Stimulated activated CD8-positive, alpha-beta memory T cell treated with anti-CD3 and anti-CD28 coated beads, Interleukin-4, amount 100 ng/mL, for 4 hours (primary cell): ENCODE measurements at regions not wholly inside any gene's neighbourhood (a gene's known extent, or its start where the extent isn't known, plus 50 kb on each side); places are given as distances from the start of the nearest gene placed in this dataset.

Experiments
- DNase-seq, 2 donors: peaks; one replicate each; pipeline ENCODE4 v3.0.0-alpha.2; 2020; ENCODE audit warnings: low read depth in 2 of 2, low spot score in 1 of 2

DNA sequence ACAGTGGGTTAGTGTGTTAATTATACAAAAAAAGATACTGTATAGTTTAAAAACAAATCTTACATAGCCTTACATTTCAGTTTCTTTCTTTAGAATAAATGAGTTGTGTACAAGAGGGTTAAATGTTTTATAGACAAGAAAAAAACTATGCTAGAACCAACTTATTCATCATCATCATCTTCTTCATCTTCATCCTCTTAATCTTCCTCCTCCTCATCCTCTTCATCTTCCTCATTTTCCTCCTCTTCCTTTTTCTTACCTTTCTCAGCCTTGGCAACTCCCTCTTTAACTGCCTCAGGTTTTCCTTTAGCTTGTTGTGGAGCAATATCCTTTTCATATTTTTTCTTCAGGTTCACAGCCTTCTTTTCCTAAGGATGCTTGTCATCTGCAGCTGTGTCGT is 53.7 kb downstream of the RPS12 start:
- no peak for DNase-seq

DNA sequence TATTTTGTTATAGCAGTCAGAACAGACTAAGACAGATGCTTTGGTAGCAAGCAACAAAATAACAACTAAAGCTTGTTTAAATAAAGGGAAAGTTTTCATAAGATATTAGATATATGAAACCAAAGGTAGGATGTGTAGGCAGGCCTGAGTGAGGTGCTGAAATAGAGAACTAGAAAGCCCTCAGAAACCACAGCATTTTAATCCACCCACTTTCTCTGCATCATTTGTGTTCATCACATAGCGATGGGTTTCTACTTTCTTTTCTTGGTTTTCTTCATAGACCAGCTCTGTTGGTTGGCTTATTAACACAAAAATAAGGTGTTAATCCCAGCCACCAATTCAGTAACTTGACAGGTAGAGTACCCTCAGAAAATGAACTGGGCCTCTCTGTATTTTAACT is 58.6 kb downstream of the RPS12 start:
- no peak for DNase-seq

DNA sequence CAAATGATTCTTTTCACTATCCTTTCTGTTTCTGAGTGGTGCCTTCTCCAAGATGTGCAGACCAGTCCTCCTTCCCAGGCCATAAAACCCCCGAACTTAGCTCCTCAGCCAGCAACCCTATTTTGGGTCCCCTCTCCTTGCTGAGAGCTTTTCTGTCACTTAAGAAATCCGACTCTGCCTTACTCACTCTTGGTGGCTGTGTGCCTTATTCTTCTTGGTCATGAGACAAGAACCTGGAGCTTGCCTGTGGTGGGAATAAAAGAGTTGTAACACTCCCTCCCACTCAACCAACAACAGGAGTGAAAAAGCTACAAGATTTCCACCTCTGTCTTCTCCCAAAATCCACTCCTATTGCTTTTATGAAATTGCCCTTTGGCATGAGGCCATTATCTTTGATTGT is 62.6 kb downstream of the RPS12 start:
- no peak for DNase-seq

DNA sequence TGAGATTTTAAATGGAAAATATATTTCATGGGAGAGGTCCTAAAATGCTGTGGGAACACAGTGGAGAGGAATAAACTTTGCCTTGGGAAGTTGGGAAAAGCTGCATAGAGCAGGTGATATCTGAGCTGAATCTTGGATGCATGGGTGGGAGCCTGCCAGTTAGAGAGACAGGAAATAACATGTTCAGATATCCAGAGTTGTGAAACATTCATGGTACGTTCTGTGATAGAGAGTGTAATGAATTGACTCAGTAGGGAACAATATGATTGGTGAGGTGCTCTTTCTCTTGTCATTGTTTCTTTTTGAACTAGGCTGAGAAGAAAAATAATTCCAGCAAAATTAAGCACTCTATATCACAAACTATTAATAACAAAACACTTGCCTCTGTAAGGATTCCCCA is 72.8 kb downstream of the RPS12 start:
- no peak for DNase-seq

DNA sequence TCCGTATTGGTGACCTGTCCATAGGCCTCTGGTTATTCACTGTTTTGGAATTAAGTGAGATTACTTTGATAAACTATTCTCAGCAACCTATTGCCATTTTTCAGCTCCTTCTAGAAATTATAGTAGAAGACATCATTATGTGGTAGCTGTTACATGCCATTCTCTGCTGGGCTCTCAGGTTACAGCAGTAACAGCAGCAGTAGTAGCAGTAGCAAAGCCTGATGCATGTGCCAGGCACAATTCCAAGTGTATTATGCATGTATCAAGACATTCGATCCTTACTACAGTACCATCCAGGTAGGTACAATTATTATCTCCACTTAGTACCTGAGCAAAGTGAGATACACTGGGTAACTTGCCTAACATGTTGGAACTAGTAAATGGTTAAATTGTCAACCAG is 74.3 kb downstream of the RPS12 start:
- DNase-seq: no peak

DNA sequence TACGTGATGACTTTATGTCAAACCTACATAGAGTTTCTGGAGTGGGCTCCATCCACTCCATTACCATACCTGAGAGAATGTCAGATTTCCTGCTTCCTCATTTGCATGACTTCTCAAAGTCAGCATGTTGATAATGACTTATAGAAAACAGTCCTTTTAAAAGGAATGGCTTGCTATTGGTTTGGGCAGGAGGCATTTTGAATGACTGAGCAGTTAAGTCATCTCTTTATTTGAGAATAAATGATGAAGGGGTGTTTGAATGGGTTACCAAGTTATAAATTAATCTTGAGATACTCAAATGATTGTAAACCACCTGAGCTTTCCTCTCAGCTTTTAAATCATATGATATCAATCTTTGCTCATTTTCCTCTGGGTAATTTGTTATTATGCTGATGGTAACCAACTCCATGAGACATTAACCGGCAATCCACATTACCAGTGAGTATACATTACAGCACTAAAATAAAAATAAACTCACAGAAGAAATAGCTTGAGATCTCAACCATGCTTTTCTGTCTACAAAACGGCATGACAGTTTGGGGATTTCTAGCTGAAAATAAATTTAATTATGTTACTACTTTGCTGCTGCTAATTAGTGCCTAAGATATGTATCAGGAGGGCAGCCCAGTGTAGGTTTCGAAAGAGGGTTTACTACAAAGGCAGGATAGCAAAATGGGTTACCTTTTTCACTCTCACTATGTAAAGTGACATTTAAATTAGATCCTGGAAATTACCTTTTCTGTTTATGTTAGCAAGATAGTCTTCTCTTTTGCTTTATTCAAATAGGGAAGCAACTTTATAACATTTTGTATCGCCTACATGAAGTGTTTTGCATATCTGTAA is 78.8 kb downstream of the RPS12 start:
- no peak for DNase-seq

DNA sequence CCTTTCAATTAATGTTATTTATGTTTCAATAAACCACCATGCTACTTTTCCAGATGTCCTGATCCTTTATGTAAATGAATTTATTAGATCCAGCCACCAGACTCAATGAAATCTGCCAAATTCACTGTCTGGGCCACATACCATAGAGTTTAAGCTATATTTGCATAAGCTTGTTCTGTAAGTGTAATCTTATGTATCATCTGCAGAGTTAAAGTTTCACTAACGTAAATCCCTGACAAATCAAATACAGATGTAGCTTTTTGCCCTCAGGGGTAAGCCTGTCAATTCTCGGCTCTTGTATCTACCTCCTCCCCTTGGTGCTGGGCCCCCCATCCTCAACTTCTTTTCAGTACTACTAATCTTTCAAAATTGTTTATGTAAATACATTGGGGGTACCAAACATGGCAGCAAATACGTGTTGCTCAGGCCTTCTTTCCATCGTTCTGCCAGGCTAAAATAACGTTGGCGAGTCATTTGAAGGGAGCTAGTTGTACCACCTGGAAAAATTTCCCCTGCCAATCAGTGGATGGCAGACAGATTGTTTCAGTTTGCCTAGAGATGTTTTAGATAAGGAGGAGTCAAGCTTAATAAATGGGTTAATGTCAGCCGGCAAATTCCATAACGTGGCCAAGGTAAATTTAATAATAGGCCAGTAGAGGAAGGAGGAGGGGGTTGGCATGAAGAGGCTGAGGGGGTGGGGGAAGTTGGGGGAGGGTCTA is 79.6 kb downstream of the RPS12 start:
- no peak for DNase-seq

DNA sequence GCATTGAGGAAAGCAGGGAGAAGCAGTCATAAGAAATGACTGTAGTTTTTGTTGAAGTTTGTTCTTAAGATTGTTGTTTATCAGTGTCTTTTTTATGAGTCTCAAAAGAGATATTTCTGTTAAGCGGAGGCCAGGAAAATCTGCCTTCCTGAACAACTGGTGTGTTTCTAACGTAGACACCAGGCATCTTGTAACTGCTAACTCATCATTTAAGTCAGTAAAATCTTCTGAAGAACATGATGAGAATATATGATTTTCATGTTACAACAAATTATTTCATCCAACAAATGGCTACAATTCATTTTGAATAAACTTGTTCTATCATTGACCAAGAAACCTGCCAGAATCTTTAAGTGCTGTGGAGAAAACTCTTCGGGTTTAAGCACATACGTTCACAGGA is 84.0 kb downstream of the RPS12 start:
- no peak for DNase-seq

DNA sequence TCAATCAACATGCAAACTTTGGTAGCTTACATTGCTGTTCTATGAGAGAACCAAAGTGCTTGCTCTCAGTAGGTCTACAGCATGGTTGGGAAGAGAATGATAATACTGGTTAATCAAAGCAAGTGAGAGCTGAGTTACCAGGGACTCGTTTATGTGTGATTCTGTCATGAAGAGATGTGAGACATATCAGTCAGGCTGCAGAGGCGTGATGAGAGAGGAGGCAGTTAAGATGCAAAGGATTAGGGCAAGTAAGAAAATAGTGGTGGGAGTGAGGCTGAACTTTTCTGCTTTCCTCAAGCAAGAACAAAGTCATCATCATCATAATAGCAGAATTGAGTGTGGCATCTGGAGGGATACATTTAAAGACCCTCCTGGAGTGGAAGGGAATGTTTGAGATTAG is 86.5 kb downstream of the RPS12 start:
- DNase-seq: no peak

DNA sequence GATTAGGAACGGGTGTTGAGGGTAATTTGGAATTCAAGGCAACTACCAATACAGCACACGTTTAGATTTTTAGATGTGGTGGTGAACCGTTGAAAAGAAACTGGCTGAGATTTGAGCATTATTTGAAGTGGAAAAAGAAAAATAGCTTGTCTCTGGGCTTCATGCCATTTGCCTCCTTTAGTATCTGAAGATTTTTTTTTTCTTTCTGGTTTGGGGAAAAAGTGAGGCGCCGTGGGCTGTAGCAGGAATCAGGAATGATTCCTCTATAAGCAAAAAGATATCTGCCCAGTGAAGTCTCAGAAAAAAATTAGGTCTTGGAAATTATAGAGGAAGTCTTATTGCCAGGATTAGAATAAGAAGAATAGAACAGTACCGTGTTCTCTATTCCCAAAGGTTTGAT is 88.5 kb downstream of the RPS12 start:
- no peak for DNase-seq

DNA sequence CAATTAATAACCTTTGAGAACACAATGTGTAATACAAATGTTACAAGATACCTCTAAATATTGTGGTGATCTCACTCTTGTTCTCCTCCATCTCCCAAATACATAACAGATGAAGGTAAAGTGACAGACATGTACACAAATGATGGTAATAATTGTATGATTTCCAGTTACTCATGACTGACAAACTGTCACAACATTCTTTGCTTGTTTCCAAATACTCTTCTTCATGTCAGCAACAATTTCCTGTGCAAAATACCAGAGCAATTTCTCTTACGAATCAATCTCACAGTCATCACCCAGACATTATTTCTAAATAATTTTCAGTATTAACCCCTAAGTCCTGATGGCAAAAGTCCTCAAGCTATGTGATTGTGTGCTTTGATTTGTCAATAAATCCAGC is 92.9 kb downstream of the RPS12 start:
- no peak for DNase-seq

DNA sequence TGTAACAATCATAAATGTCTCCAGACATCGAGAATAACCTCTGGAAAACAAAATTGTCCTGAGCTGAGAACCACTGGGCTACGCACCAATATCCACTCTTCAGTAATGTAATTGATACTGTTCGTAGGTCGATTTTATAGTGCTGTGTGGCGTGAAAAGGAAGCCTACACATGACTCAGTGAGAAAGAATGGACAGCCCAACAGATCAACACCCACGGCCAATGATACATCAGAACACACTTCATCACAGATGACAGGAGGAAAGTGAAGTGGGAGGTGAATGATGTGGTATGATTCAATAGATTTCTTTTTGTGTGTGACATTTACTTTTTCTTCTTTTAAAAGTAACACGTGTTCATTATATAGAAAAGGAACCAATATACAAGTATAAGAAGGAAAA is 93.5 kb downstream of the RPS12 start:
- no peak for DNase-seq

DNA sequence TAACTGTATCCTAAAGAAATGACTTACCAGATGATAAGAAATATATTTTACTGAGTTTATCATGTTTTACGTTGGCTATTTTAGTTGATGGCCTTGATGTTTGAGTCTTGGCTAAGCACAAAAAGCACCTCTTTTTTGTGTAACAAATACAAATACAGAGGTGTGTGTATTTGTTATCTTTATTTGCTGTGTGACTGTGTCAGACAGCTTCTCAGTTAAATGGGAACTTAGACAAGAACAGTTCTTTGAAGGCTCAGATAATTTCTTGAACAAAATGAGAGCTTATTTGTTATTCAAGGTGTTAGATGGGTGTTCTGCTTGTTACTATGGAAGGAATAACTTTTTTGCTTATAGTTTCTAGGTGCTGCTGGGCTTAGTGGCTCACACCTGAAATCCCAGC is 95.4 kb downstream of the RPS12 start:
- no peak for DNase-seq

DNA sequence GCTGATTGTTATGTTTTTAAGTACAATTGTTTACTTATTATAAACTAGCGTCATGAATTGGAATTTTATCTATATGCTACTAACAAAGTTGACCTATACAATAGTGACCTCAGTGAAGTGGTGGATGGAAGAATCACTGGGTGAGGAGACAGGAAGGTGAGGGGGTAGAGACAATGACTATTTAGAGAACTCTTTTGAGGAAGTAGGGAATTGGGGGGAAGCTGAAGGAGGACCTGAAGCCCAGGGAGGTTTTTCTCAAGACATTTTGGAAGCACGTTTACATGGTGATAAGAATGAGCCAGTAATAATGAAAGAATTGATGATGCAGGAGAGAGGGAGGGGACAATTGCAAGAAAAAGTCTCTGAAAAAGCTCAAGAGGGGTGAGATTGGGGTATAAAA is 96.4 kb downstream of the RPS12 start:
- no peak for DNase-seq

DNA sequence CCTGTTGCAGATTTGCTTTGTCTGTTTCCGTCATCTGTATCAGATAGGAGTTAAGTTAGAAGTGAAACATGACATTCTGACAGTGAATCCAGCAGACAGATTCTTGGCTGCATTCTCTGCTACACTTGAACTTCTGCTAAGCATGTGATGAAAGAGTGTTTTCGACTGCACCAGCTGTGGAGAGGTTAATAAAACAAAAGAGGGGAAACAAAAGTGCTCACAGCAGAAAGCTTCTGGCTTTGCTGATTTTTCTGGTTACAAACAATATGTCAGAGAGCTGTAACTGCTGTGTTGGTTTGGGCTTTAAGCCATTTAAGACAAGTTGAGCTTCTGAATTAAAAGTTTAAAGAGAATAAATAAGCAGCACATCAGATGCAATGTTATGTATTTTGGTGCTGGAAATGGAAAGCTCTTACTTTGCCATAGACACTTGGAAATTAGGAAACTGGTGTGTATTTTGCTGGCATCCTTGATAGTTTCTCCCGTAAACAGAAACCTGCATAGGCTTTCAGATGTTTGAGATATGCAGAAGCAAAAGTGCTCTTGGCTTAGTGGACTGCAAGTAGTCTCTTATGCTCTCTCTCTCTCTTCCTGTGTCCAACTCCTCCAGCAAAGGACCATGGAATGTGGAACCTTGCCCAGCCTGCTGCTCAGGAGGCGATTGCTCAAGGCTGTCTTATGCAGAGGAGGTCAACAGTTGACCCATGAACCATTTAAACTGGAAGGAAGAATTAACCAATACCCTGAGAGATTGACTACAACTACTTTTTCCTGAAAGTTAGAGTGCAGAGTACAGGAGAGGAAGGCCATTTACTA is 104.9 kb downstream of the RPS12 start:
- no peak for DNase-seq

DNA sequence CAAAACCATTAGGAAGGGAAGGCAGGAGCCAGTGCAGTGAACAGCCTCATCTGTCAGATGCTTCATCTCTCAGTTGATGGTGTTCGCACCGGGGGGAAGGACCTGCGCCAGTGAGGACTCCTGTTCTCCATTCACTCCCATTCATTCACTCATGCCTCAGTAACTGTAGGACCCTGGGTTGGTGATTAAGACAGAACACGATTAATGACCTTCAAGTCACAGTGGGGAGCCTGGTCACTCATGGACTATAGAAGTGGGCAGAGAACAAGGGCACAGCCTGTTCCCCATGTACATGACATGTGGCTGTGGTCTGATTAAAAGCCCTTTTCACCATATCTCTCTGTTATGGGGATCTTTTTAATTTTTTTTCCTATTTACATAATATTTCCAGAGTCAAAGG is 113.3 kb downstream of the RPS12 start:
- no peak for DNase-seq

DNA sequence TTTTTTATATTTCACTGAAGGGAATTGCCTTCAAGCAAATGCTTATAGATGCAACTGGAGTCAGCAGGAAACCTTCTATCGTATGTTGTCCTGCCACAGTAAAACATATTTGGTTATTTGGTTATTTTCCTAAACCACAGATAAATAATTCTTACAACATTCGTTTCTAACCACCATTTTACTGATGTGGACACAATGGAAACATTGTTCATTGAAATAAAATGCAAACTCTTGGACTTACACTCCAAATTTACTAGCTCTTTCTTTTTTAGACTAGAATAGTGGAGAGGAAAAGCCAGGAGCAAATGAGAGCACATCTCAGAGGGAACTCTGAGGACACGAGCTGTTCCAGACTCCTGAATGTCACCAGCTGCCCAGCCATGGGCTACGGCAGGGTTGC is 114.8 kb downstream of the RPS12 start:
- DNase-seq: no peak

DNA sequence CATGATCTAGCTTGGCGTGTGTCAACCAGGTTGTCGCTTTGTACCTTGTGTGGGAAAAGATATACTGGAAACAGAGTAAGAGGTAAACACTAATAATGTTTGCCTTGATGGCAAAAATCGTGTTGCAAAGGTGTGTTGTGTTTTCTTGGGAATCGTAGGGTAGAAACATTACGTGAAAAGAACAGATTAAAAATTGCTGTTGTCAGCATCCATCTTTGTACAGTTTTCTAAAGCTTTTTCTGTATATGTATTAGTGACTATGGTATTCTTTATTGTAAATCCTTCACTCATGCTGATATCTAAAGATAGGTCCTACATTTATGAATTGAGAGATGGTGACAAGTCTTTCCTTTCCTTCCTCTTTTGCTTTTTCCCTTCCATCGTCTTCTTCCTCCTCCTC is 116.9 kb downstream of the RPS12 start:
- no peak for DNase-seq

DNA sequence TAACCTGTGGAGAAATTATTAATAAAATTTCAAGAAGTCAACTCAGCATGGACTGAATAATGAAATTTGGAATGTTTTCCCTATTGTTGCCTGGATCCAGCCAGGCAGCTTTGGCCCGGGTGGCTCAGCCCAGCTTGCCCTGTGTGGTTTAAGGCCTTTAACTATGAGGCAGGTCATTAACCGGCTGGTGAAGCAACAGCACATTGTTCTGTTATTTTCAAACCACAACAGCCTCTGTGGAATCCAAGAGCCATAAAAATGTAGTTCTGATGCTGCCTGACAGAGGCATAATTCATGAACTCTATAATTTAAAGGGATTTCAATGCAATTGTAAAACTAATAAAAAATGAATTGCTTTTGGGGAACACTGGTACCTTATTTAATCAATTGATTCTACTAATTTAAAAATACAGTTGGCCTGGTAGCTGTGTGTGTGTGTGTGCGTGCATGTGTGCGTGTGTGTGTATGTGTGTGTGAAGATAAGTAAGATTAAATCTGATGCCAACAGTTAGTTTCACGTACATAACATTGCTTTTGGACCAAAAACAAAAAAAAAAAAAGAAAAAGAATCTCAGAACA is 117.7 kb downstream of the RPS12 start:
- no peak for DNase-seq

DNA sequence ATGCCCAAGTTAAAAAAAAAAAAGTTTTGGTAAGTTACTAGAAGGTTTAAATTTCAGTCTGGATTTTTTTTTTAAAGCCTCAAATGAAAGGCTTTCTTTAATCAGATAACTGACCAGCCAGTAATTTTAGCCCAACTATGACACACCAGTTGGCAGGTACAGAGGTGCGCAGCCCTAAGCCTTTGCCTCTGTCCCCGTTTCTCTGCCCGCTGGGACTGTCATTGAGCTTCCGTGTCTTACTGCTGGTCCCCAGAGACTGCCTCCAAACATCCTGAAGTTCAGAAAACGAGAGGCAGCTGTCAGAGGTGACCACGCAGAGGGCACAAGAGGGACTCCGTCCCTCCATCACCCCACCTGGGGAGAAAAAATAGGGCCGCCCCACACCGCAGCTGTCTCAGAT is 118.2 kb downstream of the RPS12 start:
- no peak for DNase-seq

DNA sequence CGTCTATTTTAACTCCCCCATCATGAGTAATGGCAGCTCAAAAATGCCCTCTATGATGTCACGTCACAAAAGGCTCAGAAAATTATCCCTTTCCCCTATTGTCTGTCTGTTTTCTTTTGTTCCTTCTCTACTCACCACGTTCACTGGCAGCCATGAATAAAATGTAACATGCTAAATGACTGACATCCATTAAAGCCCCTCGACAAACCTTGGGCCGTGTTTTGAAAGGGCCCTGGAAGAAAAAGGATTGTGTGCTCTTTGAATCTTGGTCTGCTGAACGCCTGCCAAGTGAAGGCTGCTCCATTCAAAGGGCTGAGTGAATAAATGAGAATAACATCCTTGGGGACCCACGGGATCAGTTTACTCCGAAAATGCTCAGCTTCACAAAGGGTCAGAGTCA is 118.7 kb downstream of the RPS12 start:
- DNase-seq: no peak

DNA sequence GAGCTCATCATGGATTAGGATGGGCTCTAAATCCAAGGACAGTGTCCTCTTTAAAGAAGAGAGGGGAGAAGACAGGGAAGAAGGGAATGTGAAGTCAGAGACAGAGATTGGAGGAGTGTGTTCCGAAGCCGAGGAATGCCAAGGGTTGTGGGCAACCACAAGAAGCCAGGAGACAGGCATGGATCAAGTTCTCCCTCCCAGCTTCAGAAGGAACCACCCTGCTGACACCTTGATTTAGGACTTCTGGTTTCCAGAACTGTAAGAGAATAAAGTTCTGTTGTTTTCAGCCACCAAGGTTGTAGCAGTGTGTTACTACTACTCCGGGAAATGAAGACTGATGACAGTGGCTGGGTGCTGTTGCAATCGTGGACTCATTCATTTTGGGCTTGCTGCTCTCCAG is 120.1 kb downstream of the RPS12 start:
- DNase-seq: no peak
